SW480 (cell line): ENCODE measurements at regions not wholly inside any gene's neighbourhood (a gene's known extent, or its start where the extent isn't known, plus 50 kb on each side); places are given as distances from the start of the nearest gene placed in this dataset.

Experiments
- DNase-seq: peaks from one replicate; pipeline ENCODE4 v3.0.0-alpha.2; 2016; ENCODE audit warnings: low spot score

- DNase-seq = no peak
Measured at GRCh38 chr6:95501032-95501904, 76.1 kb upstream of the MANEA start.

- DNase-seq = no peak
Measured at GRCh38 chr6:95503568-95503967, 73.8 kb upstream of the MANEA start.

- no peak for DNase-seq
Measured at GRCh38 chr6:95511404-95511803, 65.9 kb upstream of the MANEA start.

GRCh38 chr6:95515975-95516374 is 61.4 kb upstream of the MANEA start:
- DNase-seq = no peak

- DNase-seq = no peak
Measured at GRCh38 chr6:95517004-95517403, 60.3 kb upstream of the MANEA start.

- DNase-seq = no peak
Measured at GRCh38 chr6:95517568-95517967, 59.8 kb upstream of the MANEA start.

- no peak for DNase-seq
Measured at GRCh38 chr6:95518630-95519227, 58.6 kb upstream of the MANEA start.

- DNase-seq = no peak
Measured at GRCh38 chr6:95519228-95520037, 57.9 kb upstream of the MANEA start.

- no peak for DNase-seq
Measured at GRCh38 chr6:95521181-95521580, 56.2 kb upstream of the MANEA start.
